ENCODE measurements at regions not wholly inside any gene's neighbourhood (a gene's known extent, or its start where the extent isn't known, plus 50 kb on each side); places are given as distances from the start of the nearest gene placed in this dataset.

GRCh38 chr2:192566863-192567262, 372.1 kb upstream of the TMEFF2 start:
- Mint-ChIP-seq H3K4me3 (no peak overlapping the region), H3K9me3 (ENCODE audit: insufficient read depth) (no peaks in the 10 kb centered on the region), H3K27me3 (no peaks in the 10 kb centered on the region), H3K4me1 (no peaks in the 10 kb centered on the region), H3K27ac (no peak overlapping the region)
- ChIA-PET CTCF (no interaction called here), POLR2A (no interaction called here)
- DNase-seq (no peak), ATAC-seq (ENCODE audit: low read depth) (no peak)
- Histone ChIP-seq H3K4me2 (replicated peaks; ENCODE audit: low read depth, low read length, poor library complexity, severe bottlenecking) (no peak overlapping the region), H3K79me2 (ENCODE audit: control insufficient read depth, insufficient read depth, low read length) (no peaks in the 10 kb centered on the region), H2AFZ (ENCODE audit: insufficient read depth, low read depth, low read length, poor library complexity, severe bottlenecking) (no peak overlapping the region), H3K9me3 (ENCODE audit: control extremely low read depth in 1 of 3, control insufficient read depth in 2 of 3, insufficient read depth in 1 of 3, low read length in 2 of 3) (no peaks in the 10 kb centered on the region), H3K9ac (ENCODE audit: low read length) (no peak overlapping the region), H3K27ac (ENCODE audit: low read length in 2 of 2) (no peak overlapping the region), H3K27me3 (replicated peaks in 1 of 4; ENCODE audit: control extremely low read depth in 1 of 4, control insufficient read depth in 3 of 4, insufficient read depth in 4 of 4, low read length in 3 of 4) (no peaks in the 10 kb centered on the region), H3K36me3 (replicated peaks in 1 of 2; ENCODE audit: control extremely low read depth in 1 of 2, control insufficient read depth in 1 of 2, extremely low read depth in 1 of 2, insufficient read depth in 2 of 2, low read length in 1 of 2) (no peaks in the 10 kb centered on the region), H3K4me1 (ENCODE audit: control insufficient read depth in 2 of 2, insufficient read depth in 2 of 2, low read length in 2 of 2) (no peaks in the 10 kb centered on the region), H4K20me1 (ENCODE audit: control insufficient read depth, insufficient read depth, low read length, poor library complexity, severe bottlenecking) (no peaks in the 10 kb centered on the region), H3K4me3 (ENCODE audit: control extremely low read depth in 1 of 5, extremely low read depth in 1 of 5, insufficient read depth in 1 of 5, low read depth in 2 of 5, low read length in 4 of 5) (no peak overlapping the region)
- no peak for TF ChIP-seq EZH2 (IDR thresholded peaks at IDR 0.05; ENCODE audit: borderline replicate concordance, insufficient read depth, low read depth, low read length, poor library complexity, severe bottlenecking)
- TF ChIP-seq CTCF (IDR thresholded peaks at IDR 0.05): no peak
- intact Hi-C loops (cut with micrococcal nuclease): no loop called here

GRCh38 chr2:192560326-192560725, 365.6 kb upstream of the TMEFF2 start:
- no peak for DNase-seq
- Histone ChIP-seq H3K4me1 (ENCODE audit: control insufficient read depth in 2 of 2, insufficient read depth in 2 of 2, low read length in 2 of 2) (no peaks in the 10 kb centered on the region), H3K9me3 (ENCODE audit: control extremely low read depth in 1 of 3, control insufficient read depth in 2 of 3, insufficient read depth in 1 of 3, low read length in 2 of 3) (no peaks in the 10 kb centered on the region), H3K79me2 (ENCODE audit: control insufficient read depth, insufficient read depth, low read length) (no peaks in the 10 kb centered on the region), H3K9ac (ENCODE audit: low read length) (no peak overlapping the region), H3K4me2 (replicated peaks; ENCODE audit: low read depth, low read length, poor library complexity, severe bottlenecking) (no peak overlapping the region), H3K4me3 (ENCODE audit: control extremely low read depth in 1 of 5, extremely low read depth in 1 of 5, insufficient read depth in 1 of 5, low read depth in 2 of 5, low read length in 4 of 5) (no peak overlapping the region), H3K27ac (ENCODE audit: low read length in 2 of 2) (no peak overlapping the region), H3K27me3 (replicated peaks in 1 of 4; ENCODE audit: control extremely low read depth in 1 of 4, control insufficient read depth in 3 of 4, insufficient read depth in 4 of 4, low read length in 3 of 4) (no peaks in the 10 kb centered on the region), H4K20me1 (ENCODE audit: control insufficient read depth, insufficient read depth, low read length, poor library complexity, severe bottlenecking) (no peaks in the 10 kb centered on the region), H2AFZ (ENCODE audit: insufficient read depth, low read depth, low read length, poor library complexity, severe bottlenecking) (no peak overlapping the region), H3K36me3 (replicated peaks in 1 of 2; ENCODE audit: control extremely low read depth in 1 of 2, control insufficient read depth in 1 of 2, extremely low read depth in 1 of 2, insufficient read depth in 2 of 2, low read length in 1 of 2) (no peaks in the 10 kb centered on the region)
- no CpG with 5 or more reads among the region's 1 CpG for WGBS (ENCODE audit: insufficient coverage)
- Mint-ChIP-seq H3K4me1 (no peaks in the 10 kb centered on the region), H3K9me3 (ENCODE audit: insufficient read depth) (no peaks in the 10 kb centered on the region), H3K4me3 (no peak overlapping the region), H3K27ac (no peak overlapping the region), H3K27me3 (no peaks in the 10 kb centered on the region)
- ChIA-PET CTCF (no interaction called here), POLR2A (no interaction called here)
- intact Hi-C loops (cut with micrococcal nuclease): no loop called here
- TF ChIP-seq CTCF (IDR thresholded peaks at IDR 0.05): no peak
- TF ChIP-seq EZH2 (IDR thresholded peaks at IDR 0.05; ENCODE audit: borderline replicate concordance, insufficient read depth, low read depth, low read length, poor library complexity, severe bottlenecking): no peak
- no peak for ATAC-seq (ENCODE audit: low read depth)

Data from B cell (primary cell).